ENCODE measurements at regions not wholly inside any gene's neighbourhood (a gene's known extent, or its start where the extent isn't known, plus 50 kb on each side); places are given as distances from the start of the nearest gene placed in this dataset.

DNA sequence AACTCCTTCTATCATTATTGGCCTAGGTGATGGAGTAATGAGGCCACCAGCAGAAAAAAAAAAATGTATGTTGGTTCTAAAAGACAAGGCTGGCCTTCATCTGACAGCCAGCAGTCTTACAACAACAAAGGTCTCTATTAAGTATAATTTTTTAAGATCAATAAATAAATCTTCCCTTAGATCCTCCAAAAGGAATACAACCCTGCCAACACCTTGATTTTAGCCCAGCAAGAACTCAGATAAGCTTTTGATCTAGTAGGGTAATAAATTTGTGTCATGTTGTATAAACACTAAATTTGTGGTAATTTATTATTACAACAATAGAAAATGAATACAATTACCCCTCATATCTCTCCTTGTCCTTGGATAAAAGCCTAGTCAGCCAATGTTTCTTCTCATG, 633.2 kb upstream of the FAM174A start:
- H3K9me3 ChIP-seq (replicated peaks in 1 of 2; ENCODE audit: control insufficient read depth in 2 of 2, insufficient read depth in 1 of 2, low read depth in 1 of 2, low read length in 2 of 2): no peaks in the 10 kb centered on the region
- no peak overlapping the region for H2BK5ac ChIP-seq (ENCODE audit: low read length)
- no peak overlapping the region for H3K27ac ChIP-seq (replicated peaks; ENCODE audit: low read length)
- H4K8ac ChIP-seq (ENCODE audit: low read depth, low read length): no peak overlapping the region
- H3K27me3 ChIP-seq (ENCODE audit: control insufficient read depth in 3 of 3, insufficient read depth in 3 of 3, low read depth in 1 of 3, low read length in 3 of 3): no peaks in the 10 kb centered on the region
- no peak overlapping the region for H3K23ac ChIP-seq (ENCODE audit: low read depth, low read length, poor library complexity)
- no peak overlapping the region for H3K4me2 ChIP-seq (ENCODE audit: insufficient read depth, low read length, poor library complexity, severe bottlenecking)
- no peaks in the 10 kb centered on the region for H3K79me1 ChIP-seq (ENCODE audit: low read depth, low read length)
- no peak overlapping the region for H2BK15ac ChIP-seq (ENCODE audit: low read length)
- no peak overlapping the region for H3K9ac ChIP-seq (ENCODE audit: low read depth, low read length, poor library complexity)
- no peak overlapping the region for H3K4me3 ChIP-seq (ENCODE audit: low read length in 2 of 2)
- no peak overlapping the region for H2AK5ac ChIP-seq (ENCODE audit: low read depth, low read length)
- no peaks in the 10 kb centered on the region for H3K4me1 ChIP-seq (ENCODE audit: control insufficient read depth in 2 of 2, insufficient read depth in 1 of 2, low read depth in 1 of 2, low read length in 2 of 2)
- no peak overlapping the region for H2AFZ ChIP-seq (ENCODE audit: low read length)
- no peak overlapping the region for H2BK120ac ChIP-seq (ENCODE audit: low read depth, low read length)
- no peak for DNase-seq (ENCODE audit: low spot score)
- H3K4ac ChIP-seq (ENCODE audit: low read length): no peak overlapping the region
- H2BK12ac ChIP-seq (ENCODE audit: low read length): no peak overlapping the region
- no peak overlapping the region for H4K91ac ChIP-seq (ENCODE audit: low read depth, low read length, poor library complexity)
- H3K18ac ChIP-seq (ENCODE audit: low read length): no peak overlapping the region
- H3K36me3 ChIP-seq (replicated peaks in 1 of 2; ENCODE audit: control insufficient read depth in 2 of 2, insufficient read depth in 2 of 2, low read length in 2 of 2): no peaks in the 10 kb centered on the region
- no peak overlapping the region for H3K14ac ChIP-seq (ENCODE audit: low read length)

DNA sequence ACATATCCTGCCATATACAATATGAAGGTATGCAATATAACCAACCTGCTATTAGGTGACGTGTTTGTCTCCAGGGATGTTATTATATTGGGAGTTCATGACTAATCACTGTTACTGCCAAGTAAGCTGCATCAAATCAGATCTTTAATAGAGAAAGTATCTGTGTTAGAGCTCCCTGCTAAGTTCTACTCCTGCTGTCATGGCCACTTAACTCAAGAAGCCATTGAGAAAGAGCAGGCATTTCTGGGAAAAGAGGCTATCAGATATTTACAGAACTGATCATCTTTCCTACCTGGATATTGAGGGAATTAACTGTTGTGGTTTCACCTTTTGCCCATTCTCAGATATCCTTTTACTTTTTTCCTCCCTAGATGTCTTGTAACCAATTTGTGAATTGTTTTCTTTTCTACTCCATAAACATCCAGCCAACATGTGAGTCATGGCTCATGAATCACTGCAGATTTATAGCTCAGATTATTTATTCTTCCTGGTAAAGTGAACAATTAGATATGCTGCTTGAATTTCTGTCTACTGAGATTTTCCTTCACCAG, 634.8 kb upstream of the FAM174A start:
- no CpG with 5 or more reads among the region's 1 CpG for WGBS, 2 donors (ENCODE audit: extremely low coverage in 2 of 2, insufficient read length in 2 of 2, insufficient replicate concordance in 1 of 2)
- Histone ChIP-seq H2AFZ (ENCODE audit: low read length) (no peak overlapping the region), H3K79me1 (ENCODE audit: low read depth, low read length) (no peaks in the 10 kb centered on the region), H3K4me3 (ENCODE audit: low read length in 2 of 2) (no peak overlapping the region), H4K91ac (ENCODE audit: low read depth, low read length, poor library complexity) (no peak overlapping the region), H3K4ac (ENCODE audit: low read length) (no peak overlapping the region), H3K4me2 (ENCODE audit: insufficient read depth, low read length, poor library complexity, severe bottlenecking) (no peak overlapping the region), H3K9me3 (replicated peaks in 1 of 2; ENCODE audit: control insufficient read depth in 2 of 2, insufficient read depth in 1 of 2, low read depth in 1 of 2, low read length in 2 of 2) (no peaks in the 10 kb centered on the region), H3K27ac (replicated peaks; ENCODE audit: low read length) (no peak overlapping the region), H2BK5ac (ENCODE audit: low read length) (no peak overlapping the region), H3K23ac (ENCODE audit: low read depth, low read length, poor library complexity) (no peak overlapping the region), H3K27me3 (ENCODE audit: control insufficient read depth in 3 of 3, insufficient read depth in 3 of 3, low read depth in 1 of 3, low read length in 3 of 3) (no peaks in the 10 kb centered on the region), H2BK15ac (ENCODE audit: low read length) (no peak overlapping the region), H3K18ac (ENCODE audit: low read length) (no peak overlapping the region), H3K9ac (ENCODE audit: low read depth, low read length, poor library complexity) (no peak overlapping the region), H3K36me3 (replicated peaks in 1 of 2; ENCODE audit: control insufficient read depth in 2 of 2, insufficient read depth in 2 of 2, low read length in 2 of 2) (no peaks in the 10 kb centered on the region), H3K14ac (ENCODE audit: low read length) (no peak overlapping the region), H2BK120ac (ENCODE audit: low read depth, low read length) (no peak overlapping the region), H4K8ac (ENCODE audit: low read depth, low read length) (no peak overlapping the region), H3K4me1 (ENCODE audit: control insufficient read depth in 2 of 2, insufficient read depth in 1 of 2, low read depth in 1 of 2, low read length in 2 of 2) (no peaks in the 10 kb centered on the region), H2BK12ac (ENCODE audit: low read length) (no peak overlapping the region), H2AK5ac (ENCODE audit: low read depth, low read length) (no peak overlapping the region)
- no peak for DNase-seq (ENCODE audit: low spot score)

DNA sequence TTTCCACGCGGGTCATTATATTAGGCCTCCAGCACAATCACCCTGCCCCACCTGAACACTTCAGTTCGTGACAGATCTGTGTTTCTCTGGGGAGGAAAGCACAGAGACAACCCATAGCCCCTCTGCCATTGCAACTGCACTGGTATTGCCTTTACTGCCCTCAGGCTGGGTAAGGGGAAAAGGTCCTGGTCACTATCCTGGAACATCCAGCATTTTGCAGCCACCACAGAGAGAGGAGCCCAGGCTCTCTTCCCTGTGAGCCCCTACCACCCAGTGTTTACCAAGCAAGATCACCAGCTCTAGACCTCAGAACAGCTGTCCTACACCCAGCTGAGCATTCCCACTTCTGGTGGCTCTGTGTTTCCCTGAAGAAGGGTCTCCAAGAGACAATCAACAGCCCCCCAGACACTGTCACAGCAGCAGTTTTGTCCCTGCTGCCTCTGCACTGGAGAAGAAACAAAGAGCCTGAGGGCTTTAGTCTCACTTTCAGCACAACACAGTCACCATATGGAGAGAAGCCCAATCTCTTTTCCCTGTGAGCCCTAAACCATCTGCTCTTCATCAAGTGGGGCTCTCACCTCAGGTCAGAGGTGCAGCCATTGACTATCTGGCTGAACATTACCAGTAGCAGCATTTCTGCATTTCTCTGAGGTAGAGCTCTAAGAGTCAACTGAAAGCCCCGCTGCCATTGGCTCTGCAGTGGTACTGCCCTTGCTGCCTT, 655.2 kb upstream of the FAM174A start:
- H2BK12ac ChIP-seq (ENCODE audit: low read length): no peak overlapping the region
- no peak overlapping the region for H2AK5ac ChIP-seq (ENCODE audit: low read depth, low read length)
- no peak overlapping the region for H3K4me2 ChIP-seq (ENCODE audit: insufficient read depth, low read length, poor library complexity, severe bottlenecking)
- no peak overlapping the region for H3K4me3 ChIP-seq (ENCODE audit: low read length in 2 of 2)
- DNase-seq (ENCODE audit: low spot score): no peak
- H3K27me3 ChIP-seq (ENCODE audit: control insufficient read depth in 3 of 3, insufficient read depth in 3 of 3, low read depth in 1 of 3, low read length in 3 of 3): no peaks in the 10 kb centered on the region
- H3K4ac ChIP-seq (ENCODE audit: low read length): no peak overlapping the region
- peak overlapping the region; percentile 76 for H3K18ac ChIP-seq (ENCODE audit: low read length)
- peak overlapping the region; percentile 56 for H3K14ac ChIP-seq (ENCODE audit: low read length)
- peak overlapping the region; percentile 82 for H2AFZ ChIP-seq (ENCODE audit: low read length)
- H4K91ac ChIP-seq (ENCODE audit: low read depth, low read length, poor library complexity): no peak overlapping the region
- H3K36me3 ChIP-seq (replicated peaks in 1 of 2; ENCODE audit: control insufficient read depth in 2 of 2, insufficient read depth in 2 of 2, low read length in 2 of 2): no peaks in the 10 kb centered on the region
- whole genome bisulfite sequencing, 2 donors (ENCODE audit: extremely low coverage in 2 of 2, insufficient read length in 2 of 2, insufficient replicate concordance in 1 of 2): no CpG with 5 or more reads among the region's 4 CpGs
- peak overlapping the region; percentile 65 for H4K8ac ChIP-seq (ENCODE audit: low read depth, low read length)
- H3K23ac ChIP-seq (ENCODE audit: low read depth, low read length, poor library complexity): no peak overlapping the region
- no peak overlapping the region for H3K27ac ChIP-seq (replicated peaks; ENCODE audit: low read length)
- no peaks in the 10 kb centered on the region for H3K9me3 ChIP-seq (replicated peaks in 1 of 2; ENCODE audit: control insufficient read depth in 2 of 2, insufficient read depth in 1 of 2, low read depth in 1 of 2, low read length in 2 of 2)
- H2BK15ac ChIP-seq (ENCODE audit: low read length): peak overlapping the region; percentile 2
- no peaks in the 10 kb centered on the region for H3K79me1 ChIP-seq (ENCODE audit: low read depth, low read length)
- no peak overlapping the region for H2BK120ac ChIP-seq (ENCODE audit: low read depth, low read length)
- no peak overlapping the region for H3K9ac ChIP-seq (ENCODE audit: low read depth, low read length, poor library complexity)
- no peaks in the 10 kb centered on the region for H3K4me1 ChIP-seq (ENCODE audit: control insufficient read depth in 2 of 2, insufficient read depth in 1 of 2, low read depth in 1 of 2, low read length in 2 of 2)
- H2BK5ac ChIP-seq (ENCODE audit: low read length): no peak overlapping the region

DNA sequence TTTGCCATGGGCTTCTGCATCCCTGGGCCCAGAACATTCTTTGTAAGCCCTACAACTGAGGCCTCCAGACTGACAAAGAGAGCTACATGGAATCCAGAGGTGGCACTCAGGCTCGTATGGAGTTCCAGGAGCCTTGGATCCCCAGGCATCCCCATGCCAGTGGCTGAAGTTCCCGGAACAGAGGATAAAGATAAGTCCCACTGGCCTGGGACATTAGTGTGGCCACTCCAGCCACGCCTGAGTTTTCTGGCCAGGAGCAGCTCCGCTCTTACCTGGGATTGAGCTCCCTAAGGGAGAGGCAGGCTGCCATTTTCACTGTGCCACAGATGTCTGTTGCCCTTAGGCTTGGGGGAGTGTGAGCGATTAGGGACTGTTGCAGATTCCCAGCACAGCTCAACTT, 656.3 kb upstream of the FAM174A start:
- no peak overlapping the region for H3K9ac ChIP-seq (ENCODE audit: low read depth, low read length, poor library complexity)
- H2AK5ac ChIP-seq (ENCODE audit: low read depth, low read length): no peak overlapping the region
- no peak overlapping the region for H3K27ac ChIP-seq (replicated peaks; ENCODE audit: low read length)
- H3K27me3 ChIP-seq (ENCODE audit: control insufficient read depth in 3 of 3, insufficient read depth in 3 of 3, low read depth in 1 of 3, low read length in 3 of 3): no peaks in the 10 kb centered on the region
- H3K9me3 ChIP-seq (replicated peaks in 1 of 2; ENCODE audit: control insufficient read depth in 2 of 2, insufficient read depth in 1 of 2, low read depth in 1 of 2, low read length in 2 of 2): no peaks in the 10 kb centered on the region
- H3K4ac ChIP-seq (ENCODE audit: low read length): no peak overlapping the region
- no peak overlapping the region for H3K4me3 ChIP-seq (ENCODE audit: low read length in 2 of 2)
- H3K36me3 ChIP-seq (replicated peaks in 1 of 2; ENCODE audit: control insufficient read depth in 2 of 2, insufficient read depth in 2 of 2, low read length in 2 of 2): no peaks in the 10 kb centered on the region
- no peak overlapping the region for H3K4me2 ChIP-seq (ENCODE audit: insufficient read depth, low read length, poor library complexity, severe bottlenecking)
- no peak overlapping the region for H2BK15ac ChIP-seq (ENCODE audit: low read length)
- H3K23ac ChIP-seq (ENCODE audit: low read depth, low read length, poor library complexity): no peak overlapping the region
- peak overlapping the region; percentile 82 for H2AFZ ChIP-seq (ENCODE audit: low read length)
- no peak overlapping the region for H4K91ac ChIP-seq (ENCODE audit: low read depth, low read length, poor library complexity)
- no peak overlapping the region for H2BK12ac ChIP-seq (ENCODE audit: low read length)
- no peak overlapping the region for H2BK5ac ChIP-seq (ENCODE audit: low read length)
- no peak overlapping the region for H2BK120ac ChIP-seq (ENCODE audit: low read depth, low read length)
- H3K14ac ChIP-seq (ENCODE audit: low read length): no peak overlapping the region
- H3K79me1 ChIP-seq (ENCODE audit: low read depth, low read length): no peaks in the 10 kb centered on the region
- no peaks in the 10 kb centered on the region for H3K4me1 ChIP-seq (ENCODE audit: control insufficient read depth in 2 of 2, insufficient read depth in 1 of 2, low read depth in 1 of 2, low read length in 2 of 2)
- no peak overlapping the region for H4K8ac ChIP-seq (ENCODE audit: low read depth, low read length)
- DNase-seq (ENCODE audit: low spot score): no peak
- no CpG with 5 or more reads among the region's 5 CpGs for WGBS, 2 donors (ENCODE audit: extremely low coverage in 2 of 2, insufficient read length in 2 of 2, insufficient replicate concordance in 1 of 2)
- no peak overlapping the region for H3K18ac ChIP-seq (ENCODE audit: low read length)
